ENCODE measurements at regions not wholly inside any gene's neighbourhood (a gene's known extent, or its start where the extent isn't known, plus 50 kb on each side); places are given as distances from the start of the nearest gene placed in this dataset.

DNA sequence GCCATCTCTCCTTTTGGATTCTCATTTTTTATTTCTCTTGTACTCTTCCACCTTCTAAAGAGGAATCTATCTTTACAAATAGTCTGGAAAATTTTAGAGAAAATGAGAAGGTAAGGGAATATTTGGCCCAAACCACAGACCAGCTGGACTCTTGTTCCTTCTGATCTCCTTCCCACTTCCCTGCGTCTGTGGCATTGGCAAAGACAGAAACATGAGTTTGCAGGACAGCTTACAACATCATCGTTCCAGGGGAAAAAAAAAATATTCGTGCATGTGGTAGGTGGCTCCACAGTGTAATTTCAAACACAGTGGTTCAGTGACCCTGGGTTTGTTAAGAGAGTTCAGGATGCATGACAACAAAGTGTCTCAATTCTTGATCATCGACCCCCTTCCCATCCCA lies 755.0 kb downstream of the DNAH5 start (continued):
- TF ChIP-seq, protein P1, sequence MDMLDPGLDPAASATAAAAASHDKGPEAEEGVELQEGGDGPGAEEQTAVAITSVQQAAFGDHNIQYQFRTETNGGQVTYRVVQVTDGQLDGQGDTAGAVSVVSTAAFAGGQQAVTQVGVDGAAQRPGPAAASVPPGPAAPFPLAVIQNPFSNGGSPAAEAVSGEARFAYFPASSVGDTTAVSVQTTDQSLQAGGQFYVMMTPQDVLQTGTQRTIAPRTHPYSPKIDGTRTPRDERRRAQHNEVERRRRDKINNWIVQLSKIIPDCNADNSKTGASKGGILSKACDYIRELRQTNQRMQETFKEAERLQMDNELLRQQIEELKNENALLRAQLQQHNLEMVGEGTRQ (IDR thresholded peaks at IDR 0.05; ENCODE audit: low read length), result no peak
- TF ChIP-seq SP4 (IDR thresholded peaks at IDR 0.05; ENCODE audit: low read length) (no peak), MAFK (IDR thresholded peaks at IDR 0.05; ENCODE audit: low read depth, low read length) (no peak), KDM1A (IDR thresholded peaks at IDR 0.05; ENCODE audit: borderline replicate concordance, low read length) (no peak), CTBP2 (IDR thresholded peaks at IDR 0.05; ENCODE audit: borderline replicate concordance, insufficient read depth, insufficient read length, low read length) (no peak), YY1 (IDR thresholded peaks at IDR 0.05; ENCODE audit: low read depth, low read length) (no peak), TCF12 (IDR thresholded peaks at IDR 0.05; ENCODE audit: low read depth, low read length) (no peak), POU5F1 (IDR thresholded peaks at IDR 0.05; ENCODE audit: low read depth, low read length) (no peak)

Data from H1 (cell line).